Sigmoid colon (tissue), 6 donors: ENCODE measurements at regions not wholly inside any gene's neighbourhood (a gene's known extent, or its start where the extent isn't known, plus 50 kb on each side); places are given as distances from the start of the nearest gene placed in this dataset.

ENCODE experiments used
- DNase-seq: peaks from one replicate; pipeline ENCODE4 v3.0.0-alpha.2; 2019
- H3K27ac ChIP-seq, 4 donors: fragments of 200-600 bp; sonication (generic); one replicate each; pipeline ENCODE4 v1.5.1; 2016 to 2019; ENCODE audit warnings: mild to moderate bottlenecking in 1 of 4
- H3K27me3 ChIP-seq, 3 donors: fragments of 200-600 bp; sonication (generic); one replicate each; pipeline ENCODE4 v1.5.1; 2019; ENCODE audit warnings: mild to moderate bottlenecking in 1 of 3
- H3K36me3 ChIP-seq, 4 donors: fragments of 200-600 bp; sonication (generic); one replicate each; pipeline ENCODE4 v1.5.1; 2016 to 2019
- H3K4me1 ChIP-seq, 4 donors: fragments of 200-600 bp; sonication (generic); one replicate each; pipeline ENCODE4 v1.5.1; 2017 to 2019
- H3K4me3 ChIP-seq, 4 donors: fragments of 200-600 bp; sonication (generic); one replicate each; pipeline ENCODE4 v1.5.1; 2017 to 2019; ENCODE audit warnings: mild to moderate bottlenecking in 2 of 4, moderate library complexity in 1 of 4
- H3K9me3 ChIP-seq, 4 donors: fragments of 200-600 bp in 3 of 4; sonication (generic) in 3 of 4; one replicate each; pipeline versions ENCODE4 v1.5.1 to v1.6.1; 2013 to 2019
- CTCF ChIP-seq, 4 experiments: fragments of 450-650 bp in 3 of 4; fragments of 200-600 bp in 1 of 4; IDR thresholded peaks; one replicate each; pipeline ENCODE4 v1.5.1; 2016 to 2019; ENCODE audit warnings: antibody characterized with exemption in 4 of 4, mild to moderate bottlenecking in 3 of 4, moderate library complexity in 2 of 4
- EP300 ChIP-seq, 4 donors: sonication (generic); formaldehyde crosslinking; IDR thresholded peaks; one replicate each; pipeline ENCODE4 v1.6.1; 2017; ENCODE audit warnings: antibody characterized with exemption in 4 of 4
- POLR2A ChIP-seq, 2 donors: fragments of 450-650 bp; IDR thresholded peaks; one replicate each; pipeline ENCODE4 v1.6.1; 2016; ENCODE audit warnings: antibody characterized with exemption in 2 of 2, mild to moderate bottlenecking in 2 of 2, moderate library complexity in 2 of 2
- POLR2AphosphoS5 ChIP-seq, 4 donors: sonication (generic); formaldehyde crosslinking; IDR thresholded peaks; one replicate each; pipeline ENCODE4 v1.6.1; 2017; ENCODE audit warnings: antibody characterized with exemption in 4 of 4
- WGBS, 2 donors: extraction: QIAGEN DNeasy Blood & Tissue Kit; methylation state at CpG; one replicate each; pipeline ENCODE4 v1.1.7; 2013; 5-methylcytosine and 5-hydroxymethylcytosine counted together
- intact Hi-C: fragments of 100-400 bp; cut with DNase I; formaldehyde crosslinking; loops from one replicate; pipeline ENCODE4 v1.15.1; 2023
- donor health status: healthy with polysubstance abuse.
- donor health status: healthy.

GRCh38 chr15:62647202-62647842, 395.2 kb upstream of the TPM1 start:
- intact Hi-C loops: no loop called here
- H3K36me3 ChIP-seq: peaks cover 0 to 6% (median 0%) of the 10 kb centered on the region in 4 donors
- 82 to 87% methylated on average over 12 of the region's 12 CpGs for WGBS, 2 donors
- no peaks in the 10 kb centered on the region for H3K4me1 ChIP-seq
- TF ChIP-seq CTCF (IDR thresholded peaks at IDR 0.05) (no peak), POLR2AphosphoS5 (IDR thresholded peaks at IDR 0.05) (no peak), EP300 (IDR thresholded peaks at IDR 0.05) (no peak), POLR2A (IDR thresholded peaks at IDR 0.05) (no peak)
- H3K27ac ChIP-seq: no peak overlapping the region
- no peak overlapping the region for H3K4me3 ChIP-seq
- DNase-seq: no peak
- no peaks in the 10 kb centered on the region for H3K9me3 ChIP-seq
- H3K27me3 ChIP-seq: no peaks in the 10 kb centered on the region

- Histone ChIP-seq H3K27me3 (no peaks in the 10 kb centered on the region), H3K36me3 (peaks cover 0 to 10% (median 3%) of the 10 kb centered on the region in 4 donors), H3K9me3 (no peaks in the 10 kb centered on the region), H3K4me3 (no peak overlapping the region), H3K27ac (no peak overlapping the region), H3K4me1 (no peaks in the 10 kb centered on the region)
- 83 to 90% methylated on average over 7 of the region's 7 CpGs for WGBS, 2 donors
- intact Hi-C loops: loop anchor here (2.0 kb wide), 1 partner anchor 257 kb away; the partner anchor contains the start of gene TLN2
- no peak for TF ChIP-seq CTCF (IDR thresholded peaks at IDR 0.05)
- no peak for TF ChIP-seq POLR2AphosphoS5 (IDR thresholded peaks at IDR 0.05)
- no peak for TF ChIP-seq POLR2A (IDR thresholded peaks at IDR 0.05)
- TF ChIP-seq EP300 (IDR thresholded peaks at IDR 0.05): no peak
- DNase-seq: no peak
Measured at GRCh38 chr15:62647843-62648505, 394.6 kb upstream of the TPM1 start.

- H3K27me3 ChIP-seq: no peaks in the 10 kb centered on the region
- intact Hi-C loops: loop anchor here (2.0 kb wide), 1 partner anchor 258 kb away; the partner anchor contains the start of gene TLN2
- TF ChIP-seq CTCF (IDR thresholded peaks at IDR 0.05) (peak in 3 of 4 experiments; percentile 14 to 46 (median 26)), POLR2AphosphoS5 (IDR thresholded peaks at IDR 0.05) (no peak)
- WGBS, 2 donors: 87 to 91% methylated on average over 6 of the region's 6 CpGs
- peaks cover 0 to 13% (median 5%) of the 10 kb centered on the region in 4 donors for H3K36me3 ChIP-seq
- H3K27ac ChIP-seq: no peak overlapping the region
- H3K9me3 ChIP-seq: no peaks in the 10 kb centered on the region
- H3K4me1 ChIP-seq: no peaks in the 10 kb centered on the region
- no peak for DNase-seq
- no peak overlapping the region for H3K4me3 ChIP-seq
Measured at GRCh38 chr15:62648954-62649353, 393.6 kb upstream of the TPM1 start.

- Histone ChIP-seq H3K4me3 (no peak overlapping the region), H3K27me3 (no peaks in the 10 kb centered on the region), H3K36me3 (peaks cover 0 to 13% (median 5%) of the 10 kb centered on the region in 4 donors), H3K4me1 (no peaks in the 10 kb centered on the region), H3K9me3 (no peaks in the 10 kb centered on the region), H3K27ac (no peak overlapping the region)
- intact Hi-C loops: loop anchor here (2.0 kb wide), 1 partner anchor 259 kb away; the partner anchor contains the start of gene TLN2
- WGBS, 2 donors: 90 to 94% methylated on average over 12 of the region's 12 CpGs
- peak; percentile 75 for DNase-seq
- TF ChIP-seq CTCF (IDR thresholded peaks at IDR 0.05) (no peak), POLR2AphosphoS5 (IDR thresholded peaks at IDR 0.05) (peak in 1 of 4 donors; percentile 13)
Measured at GRCh38 chr15:62649793-62650420, 392.6 kb upstream of the TPM1 start.
